Testis (tissue), 2 donors: ENCODE measurements at regions not wholly inside any gene's neighbourhood (a gene's known extent, or its start where the extent isn't known, plus 50 kb on each side); places are given as distances from the start of the nearest gene placed in this dataset.

Experiments used
- POLR2A ChIP-seq: fragments of 450-650 bp; IDR thresholded peaks from one replicate; pipeline ENCODE4 v1.6.1; 2017; ENCODE audit warnings: antibody characterized with exemption, mild to moderate bottlenecking, moderate library complexity
- TF ChIP-seq, protein P1 (sequence below), 3 experiments: fragments of 450-650 bp in 2 of 3; fragments of 200-600 bp in 1 of 3; sonication (generic) in 1 of 3; IDR thresholded peaks; one replicate each; pipeline ENCODE4 v1.5.1; 2016 to 2019; ENCODE audit warnings: antibody characterized with exemption in 3 of 3, mild to moderate bottlenecking in 2 of 3, moderate library complexity in 1 of 3

DNA sequence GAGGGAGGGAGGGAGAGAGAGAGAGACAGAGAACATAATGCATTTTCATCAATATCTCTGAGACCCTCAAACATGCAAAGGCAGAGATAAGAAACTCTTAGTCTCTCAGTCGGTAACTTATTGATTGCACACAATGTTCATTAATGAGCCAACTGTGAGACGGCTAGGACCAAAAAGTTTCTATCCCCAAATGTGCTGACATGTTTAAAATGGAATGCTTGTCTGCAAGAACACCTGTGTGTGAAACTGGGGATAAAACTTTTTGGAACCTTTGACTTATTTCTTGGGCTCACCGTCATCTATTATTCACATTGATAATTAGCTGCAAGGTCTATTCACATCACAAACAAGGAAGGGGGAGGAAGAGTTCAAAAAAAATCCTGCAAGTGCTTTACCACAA, 477.9 kb downstream of the STIM2 start:
- no peak for TF ChIP-seq POLR2A
- TF ChIP-seq, protein P1, sequence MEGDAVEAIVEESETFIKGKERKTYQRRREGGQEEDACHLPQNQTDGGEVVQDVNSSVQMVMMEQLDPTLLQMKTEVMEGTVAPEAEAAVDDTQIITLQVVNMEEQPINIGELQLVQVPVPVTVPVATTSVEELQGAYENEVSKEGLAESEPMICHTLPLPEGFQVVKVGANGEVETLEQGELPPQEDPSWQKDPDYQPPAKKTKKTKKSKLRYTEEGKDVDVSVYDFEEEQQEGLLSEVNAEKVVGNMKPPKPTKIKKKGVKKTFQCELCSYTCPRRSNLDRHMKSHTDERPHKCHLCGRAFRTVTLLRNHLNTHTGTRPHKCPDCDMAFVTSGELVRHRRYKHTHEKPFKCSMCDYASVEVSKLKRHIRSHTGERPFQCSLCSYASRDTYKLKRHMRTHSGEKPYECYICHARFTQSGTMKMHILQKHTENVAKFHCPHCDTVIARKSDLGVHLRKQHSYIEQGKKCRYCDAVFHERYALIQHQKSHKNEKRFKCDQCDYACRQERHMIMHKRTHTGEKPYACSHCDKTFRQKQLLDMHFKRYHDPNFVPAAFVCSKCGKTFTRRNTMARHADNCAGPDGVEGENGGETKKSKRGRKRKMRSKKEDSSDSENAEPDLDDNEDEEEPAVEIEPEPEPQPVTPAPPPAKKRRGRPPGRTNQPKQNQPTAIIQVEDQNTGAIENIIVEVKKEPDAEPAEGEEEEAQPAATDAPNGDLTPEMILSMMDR (IDR thresholded peaks at IDR 0.05) = no peak
